Transverse colon (tissue), 4 donors: ENCODE measurements at regions not wholly inside any gene's neighbourhood (a gene's known extent, or its start where the extent isn't known, plus 50 kb on each side); places are given as distances from the start of the nearest gene placed in this dataset.

Experiments
- DNase-seq: peaks from one replicate; pipeline ENCODE4 v3.0.0-alpha.2; 2019
- H3K27ac ChIP-seq, 4 donors: fragments of 200-600 bp; sonication (generic); 2 replicates each; pipeline ENCODE4 v1.5.1; 2016 to 2018; ENCODE audit warnings: inconsistent platforms in 4 of 4
- H3K27me3 ChIP-seq: fragments of 200-600 bp; sonication (generic); 2 replicates; pipeline ENCODE4 v1.5.1; 2017; ENCODE audit warnings: inconsistent platforms
- H3K36me3 ChIP-seq, 4 donors: fragments of 200-600 bp; sonication (generic); 2 replicates each; pipeline ENCODE4 v1.5.1; 2017 to 2019; ENCODE audit warnings: inconsistent platforms in 4 of 4
- H3K4me1 ChIP-seq, 4 donors: fragments of 200-600 bp; sonication (generic); 2 replicates each; pipeline ENCODE4 v1.5.1; 2017 to 2020; ENCODE audit warnings: inconsistent platforms in 4 of 4
- H3K4me3 ChIP-seq, 4 donors: fragments of 200-600 bp; sonication (generic); 1 replicate in 1 of 4; 2 replicates in 3 of 4; pipeline versions ENCODE4 v1.5.1 to v1.6.1; 2017 to 2019; ENCODE audit warnings: inconsistent platforms in 4 of 4
- H3K9me3 ChIP-seq, 2 donors: fragments of 200-600 bp; sonication (generic); 2 replicates each; pipeline ENCODE4 v1.5.1; 2017 to 2019; ENCODE audit warnings: inconsistent platforms in 2 of 2
- EP300 ChIP-seq: sonication (generic); formaldehyde crosslinking; IDR thresholded peaks from one replicate; pipeline ENCODE4 v1.6.1; 2017; ENCODE audit warnings: antibody characterized with exemption, low read depth
- POLR2A ChIP-seq: fragments of 450-650 bp; IDR thresholded peaks from one replicate; pipeline ENCODE4 v1.6.1; 2016; ENCODE audit warnings: antibody characterized with exemption, mild to moderate bottlenecking, moderate library complexity
- POLR2AphosphoS5 ChIP-seq, 3 donors: sonication (generic); formaldehyde crosslinking; IDR thresholded peaks; one replicate each; pipeline ENCODE4 v1.6.1; 2016; ENCODE audit warnings: antibody characterized with exemption in 3 of 3
- WGBS, 2 donors: methylation state at CpG; one replicate each; pipeline ENCODE4 v1.1.5; 2018; ENCODE audit warnings: low coverage in 1 of 2; 5-methylcytosine and 5-hydroxymethylcytosine counted together
- in situ Hi-C, 4 donors: fragments of 200-750 bp; cut with MboI; loops; one replicate each; pipeline versions ENCODE4 v1.15.0 to v1.15.1; 2017; ENCODE audit warnings: low sequenced_read_pairs in 3 of 4, low pct_ligation_motif_present in 1 of 4, low pct_unique_long_range_greater_than_20kb in 1 of 4
- intact Hi-C: fragments of 100-400 bp; cut with DNase I; formaldehyde crosslinking; loops from one replicate; pipeline ENCODE4 v1.15.1; 2023; ENCODE audit warnings: low total_unique reads
- TF ChIP-seq, protein P1 (sequence below), 5 experiments: fragments of 200-600 bp in 3 of 5; fragments of 450-650 bp in 2 of 5; sonication (generic) in 3 of 5; IDR thresholded peaks; 1 replicate in 2 of 5; 2 replicates in 3 of 5; pipeline ENCODE4 v1.5.1; 2016 to 2017; ENCODE audit warnings: antibody characterized with exemption in 5 of 5, inconsistent platforms in 3 of 5, mild to moderate bottlenecking in 2 of 5, moderate library complexity in 1 of 5

GRCh38 chr6:88459189-88459588, 293.0 kb upstream of the CNR1 start:
- WGBS, 2 donors, result 93% methylated on average over 1 of the region's 1 CpG
- Histone ChIP-seq H3K4me3 (no peak overlapping the region), H3K4me1 (no peaks in the 10 kb centered on the region), H3K27ac (no peak overlapping the region), H3K27me3 (no peaks in the 10 kb centered on the region), H3K9me3 (no peaks in the 10 kb centered on the region), H3K36me3 (no peaks in the 10 kb centered on the region)
- no peak for DNase-seq
- intact Hi-C loops (no loop called here), in situ Hi-C loops (no loop called here)
- TF ChIP-seq, protein P1, sequence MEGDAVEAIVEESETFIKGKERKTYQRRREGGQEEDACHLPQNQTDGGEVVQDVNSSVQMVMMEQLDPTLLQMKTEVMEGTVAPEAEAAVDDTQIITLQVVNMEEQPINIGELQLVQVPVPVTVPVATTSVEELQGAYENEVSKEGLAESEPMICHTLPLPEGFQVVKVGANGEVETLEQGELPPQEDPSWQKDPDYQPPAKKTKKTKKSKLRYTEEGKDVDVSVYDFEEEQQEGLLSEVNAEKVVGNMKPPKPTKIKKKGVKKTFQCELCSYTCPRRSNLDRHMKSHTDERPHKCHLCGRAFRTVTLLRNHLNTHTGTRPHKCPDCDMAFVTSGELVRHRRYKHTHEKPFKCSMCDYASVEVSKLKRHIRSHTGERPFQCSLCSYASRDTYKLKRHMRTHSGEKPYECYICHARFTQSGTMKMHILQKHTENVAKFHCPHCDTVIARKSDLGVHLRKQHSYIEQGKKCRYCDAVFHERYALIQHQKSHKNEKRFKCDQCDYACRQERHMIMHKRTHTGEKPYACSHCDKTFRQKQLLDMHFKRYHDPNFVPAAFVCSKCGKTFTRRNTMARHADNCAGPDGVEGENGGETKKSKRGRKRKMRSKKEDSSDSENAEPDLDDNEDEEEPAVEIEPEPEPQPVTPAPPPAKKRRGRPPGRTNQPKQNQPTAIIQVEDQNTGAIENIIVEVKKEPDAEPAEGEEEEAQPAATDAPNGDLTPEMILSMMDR (IDR thresholded peaks at IDR 0.05), result no peak
- TF ChIP-seq POLR2A (no peak), EP300 (no peak), POLR2AphosphoS5 (IDR thresholded peaks at IDR 0.05) (no peak)

GRCh38 chr6:88458662-88459061, 292.5 kb upstream of the CNR1 start:
- 78% methylated on average over 3 of the region's 3 CpGs for WGBS, 2 donors
- no peaks in the 10 kb centered on the region for H3K9me3 ChIP-seq
- H3K27ac ChIP-seq, result no peak overlapping the region
- intact Hi-C loops, result no loop called here
- H3K4me3 ChIP-seq, result no peak overlapping the region
- DNase-seq, result no peak
- no peaks in the 10 kb centered on the region for H3K4me1 ChIP-seq
- H3K27me3 ChIP-seq, result no peaks in the 10 kb centered on the region
- in situ Hi-C loops, result no loop called here
- H3K36me3 ChIP-seq, result no peaks in the 10 kb centered on the region
- TF ChIP-seq POLR2AphosphoS5 (IDR thresholded peaks at IDR 0.05) (no peak), EP300 (no peak), POLR2A (no peak)
- TF ChIP-seq, protein P1 (IDR thresholded peaks at IDR 0.05), result no peak

DNA sequence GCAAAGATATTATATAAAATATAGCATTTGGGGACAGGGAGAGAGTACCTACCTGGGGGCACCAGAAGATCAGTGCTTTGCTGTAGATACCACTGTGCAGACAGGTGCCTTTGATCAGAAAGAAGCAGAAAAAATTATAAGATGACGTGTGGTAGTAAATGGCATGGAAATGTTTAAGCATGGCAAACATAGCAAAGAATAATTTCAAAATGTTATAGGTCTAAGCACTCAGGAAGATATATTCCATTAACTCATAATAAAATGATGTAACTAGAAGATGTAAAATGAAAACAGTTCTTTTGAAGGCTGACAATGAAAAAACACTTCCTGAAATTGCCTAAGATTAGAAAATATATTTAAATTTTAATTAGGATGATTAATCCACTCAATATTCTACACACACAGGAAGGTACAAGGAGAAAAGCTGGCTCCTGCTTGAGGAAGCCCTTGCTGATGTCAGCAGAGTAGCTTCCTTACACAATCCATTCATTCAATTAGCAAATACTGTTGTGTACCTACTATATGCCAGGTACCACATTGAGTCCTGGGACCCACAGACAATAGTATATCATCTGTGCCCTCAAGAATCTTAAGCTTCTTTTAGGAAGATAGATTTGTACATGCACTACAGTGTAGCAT, 290.2 kb upstream of the CNR1 start:
- 57 to 61% methylated on average over 1 of the region's 1 CpG for WGBS, 2 donors
- no peaks in the 10 kb centered on the region for H3K27me3 ChIP-seq

GRCh38 chr6:88455317-88455716, 289.2 kb upstream of the CNR1 start:
- intact Hi-C loops, result no loop called here
- TF ChIP-seq POLR2AphosphoS5 (IDR thresholded peaks at IDR 0.05), result no peak
- TF ChIP-seq, protein P1 (IDR thresholded peaks at IDR 0.05), result no peak
- no peak for TF ChIP-seq EP300
- no peak for TF ChIP-seq POLR2A
- Histone ChIP-seq H3K4me3 (no peak overlapping the region), H3K4me1 (no peaks in the 10 kb centered on the region), H3K27ac (no peak overlapping the region), H3K9me3 (no peaks in the 10 kb centered on the region), H3K36me3 (no peaks in the 10 kb centered on the region), H3K27me3 (no peaks in the 10 kb centered on the region)
- in situ Hi-C loops, result no loop called here
- 42 to 75% methylated on average over 1 to 3 of the region's 3 CpGs for WGBS, 2 donors
- no peak for DNase-seq

More for the DNA sequence above, 290.2 kb upstream of the CNR1 start:
- in situ Hi-C loops (no loop called here), intact Hi-C loops (no loop called here)
- Histone ChIP-seq H3K4me1 (no peaks in the 10 kb centered on the region), H3K36me3 (no peaks in the 10 kb centered on the region), H3K9me3 (no peaks in the 10 kb centered on the region), H3K27ac (no peak overlapping the region), H3K4me3 (no peak overlapping the region)
- no peak for DNase-seq
- TF ChIP-seq POLR2AphosphoS5 (IDR thresholded peaks at IDR 0.05), result no peak
- TF ChIP-seq, protein P1 (IDR thresholded peaks at IDR 0.05), result no peak
- TF ChIP-seq EP300, result no peak
- TF ChIP-seq POLR2A, result no peak
